Amygdala (tissue), 56 donors: ENCODE measurements at regions not wholly inside any gene's neighbourhood (a gene's known extent, or its start where the extent isn't known, plus 50 kb on each side); places are given as distances from the start of the nearest gene placed in this dataset.
A peak's percentile ranks its signal among the peaks of the same experiment; 100 is the strongest.

Source experiments
- DNase-seq, 56 donors: peaks; one replicate each; lab custom pipeline; 2025; lab: John Stamatoyannopoulos, UW

- no peak for DNase-seq
These were observed 293.4 kb upstream of the GBE1 start for GRCh38 chr3:82054849-82055248.

GRCh38 chr3:82053236-82053635, 291.8 kb upstream of the GBE1 start:
- DNase-seq = no peak

- no peak for DNase-seq
These were observed 288.9 kb upstream of the GBE1 start for GRCh38 chr3:82050382-82050781.

- no peak for DNase-seq
These were observed 287.3 kb upstream of the GBE1 start for GRCh38 chr3:82048711-82049110.

GRCh38 chr3:82044930-82045705, 283.7 kb upstream of the GBE1 start:
- no peak for DNase-seq

GRCh38 chr3:82038556-82038955, 277.1 kb upstream of the GBE1 start:
- DNase-seq = no peak

DNA sequence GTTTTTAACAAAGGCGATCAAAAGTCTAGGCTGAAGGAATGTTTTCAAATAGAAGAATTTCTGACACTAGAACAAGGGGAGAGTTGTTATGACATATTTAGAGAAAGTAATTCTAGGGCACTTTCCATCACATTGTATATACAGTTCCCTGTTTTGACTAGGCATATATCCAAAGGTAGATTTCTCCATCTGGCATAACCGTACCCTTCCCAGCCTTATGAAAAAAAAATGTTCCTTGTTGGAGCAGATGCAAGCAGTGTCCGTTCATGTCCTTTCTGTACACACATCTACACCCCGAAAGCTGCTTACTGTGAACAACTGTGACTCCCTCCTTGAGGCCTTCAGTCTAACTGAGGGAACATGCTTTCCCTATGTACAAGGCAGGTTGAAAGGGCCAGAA, 271.7 kb upstream of the GBE1 start:
- DNase-seq = no peak

GRCh38 chr3:82031596-82031995, 270.2 kb upstream of the GBE1 start:
- DNase-seq = peak in 1 of 56 donors; percentile 0

DNA sequence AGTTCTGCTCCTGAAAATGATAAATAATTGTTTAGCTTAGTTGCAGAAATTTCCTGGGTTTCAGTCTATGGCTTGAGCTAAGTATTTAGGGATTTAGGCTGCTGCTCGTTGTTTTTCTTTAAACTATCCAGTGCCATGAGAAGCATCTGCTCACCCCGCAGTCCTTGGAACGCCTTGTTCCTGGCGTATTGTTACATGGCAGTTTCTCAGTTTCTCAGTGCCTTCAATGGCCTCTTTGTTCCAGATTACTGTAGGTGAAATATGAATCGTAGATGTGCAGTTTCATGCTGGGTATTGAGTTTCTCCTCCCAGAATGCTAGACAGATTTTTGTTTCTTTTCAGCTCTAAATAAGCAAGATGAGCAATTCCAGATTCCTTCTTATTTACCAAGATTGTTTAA, 269.5 kb upstream of the GBE1 start:
- DNase-seq = peak in 2 of 56 donors; percentile 1 to 3

DNA sequence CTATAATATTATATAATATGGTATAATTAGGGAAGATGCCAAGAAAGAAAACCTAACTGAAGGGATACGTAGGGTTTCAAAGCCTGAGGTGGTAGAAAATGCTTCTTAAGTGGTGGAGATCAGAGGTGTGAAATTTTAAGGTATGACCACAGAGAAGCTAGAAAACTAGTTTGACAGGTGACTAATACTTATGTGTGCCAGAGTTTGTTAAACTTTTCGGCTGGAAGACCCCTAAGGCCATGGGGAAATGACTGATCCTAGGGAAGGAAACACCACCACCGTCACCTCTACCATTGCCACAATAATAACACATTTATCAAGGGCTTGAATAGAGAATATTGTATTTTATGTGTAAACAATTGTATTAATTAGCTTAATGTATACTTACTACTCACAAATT, 261.4 kb upstream of the GBE1 start:
- DNase-seq = no peak

DNA sequence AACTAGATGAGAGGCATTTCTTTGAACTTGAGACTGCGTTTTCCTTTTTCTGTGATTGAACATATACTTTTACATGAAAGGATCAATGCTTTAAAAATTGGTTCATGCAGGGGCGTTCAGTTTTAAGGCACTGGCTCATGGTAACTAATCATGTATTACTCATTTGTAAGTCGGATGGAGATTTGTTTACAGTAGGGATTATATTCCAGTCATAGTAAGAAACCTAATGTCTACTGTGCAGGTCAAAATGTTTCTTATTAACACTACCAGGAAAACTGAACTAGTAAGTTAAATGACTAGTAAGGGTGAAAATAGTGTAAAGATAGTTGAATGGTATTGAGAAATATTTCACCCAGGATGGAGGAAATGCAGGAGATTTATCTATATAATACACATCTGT, 258.8 kb upstream of the GBE1 start:
- no peak for DNase-seq

- DNase-seq = no peak
These were observed 253.8 kb upstream of the GBE1 start for GRCh38 chr3:82015241-82015640.

DNA sequence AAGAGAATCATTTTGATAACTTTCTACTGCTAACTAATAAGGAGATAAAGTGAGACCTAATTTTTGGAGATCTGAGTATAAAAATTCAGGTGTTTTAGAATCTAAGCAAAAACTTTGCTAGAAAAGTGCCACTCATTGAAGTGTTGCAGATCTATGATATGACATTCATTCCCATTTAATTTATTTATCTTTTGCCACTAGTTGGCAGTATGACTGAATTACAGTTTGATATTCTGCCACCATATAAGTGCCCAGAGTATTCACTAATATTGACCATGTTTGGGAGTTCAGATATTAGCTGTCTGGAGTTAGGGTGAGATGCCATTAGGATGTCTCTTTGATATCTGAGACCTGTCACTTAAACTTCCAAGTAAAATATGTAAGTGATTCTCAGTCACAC, 251.3 kb upstream of the GBE1 start:
- no peak for DNase-seq

- no peak for DNase-seq
These were observed 249.9 kb upstream of the GBE1 start for GRCh38 chr3:82011336-82011735.

DNA sequence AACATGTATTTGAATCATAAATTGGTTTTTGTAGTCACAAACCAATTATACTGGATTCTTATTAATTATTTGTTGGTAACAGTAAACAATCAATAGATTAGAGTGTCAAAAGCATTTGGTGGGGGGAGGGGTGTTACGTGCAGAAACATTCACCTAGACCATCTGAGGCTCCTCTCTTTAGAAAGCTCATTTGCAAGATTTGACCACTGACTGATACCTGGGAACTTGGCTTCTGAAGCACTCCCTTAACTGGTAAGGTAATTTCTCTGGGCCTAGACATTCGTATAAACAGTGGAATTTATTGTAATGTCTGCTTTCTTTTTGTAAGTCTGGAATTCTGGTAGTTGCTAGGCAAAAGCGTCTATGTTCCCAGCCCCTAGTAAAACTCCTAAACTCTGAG, 243.8 kb upstream of the GBE1 start:
- DNase-seq = no peak

DNA sequence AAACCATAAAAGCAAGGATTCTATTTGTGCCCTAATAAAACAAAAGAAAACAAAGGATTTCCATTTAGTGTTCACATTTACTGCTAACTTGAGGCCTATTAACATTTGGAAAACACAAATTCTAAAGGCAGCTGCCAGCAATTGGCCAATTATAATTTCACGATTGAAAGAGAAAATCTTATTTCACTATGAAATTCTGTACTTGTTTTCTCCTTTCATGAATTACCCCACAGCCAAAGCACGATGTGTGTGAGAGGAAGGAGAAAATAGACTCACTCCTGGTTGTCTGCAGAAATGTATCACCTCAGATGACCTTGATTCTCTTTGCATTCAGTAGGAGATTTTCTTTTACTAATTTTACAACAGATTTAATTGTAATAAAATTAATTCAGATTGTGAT, 242.8 kb upstream of the GBE1 start:
- no peak for DNase-seq

GRCh38 chr3:82002986-82003642, 241.7 kb upstream of the GBE1 start:
- DNase-seq = peak in 1 of 56 donors; percentile 10

DNA sequence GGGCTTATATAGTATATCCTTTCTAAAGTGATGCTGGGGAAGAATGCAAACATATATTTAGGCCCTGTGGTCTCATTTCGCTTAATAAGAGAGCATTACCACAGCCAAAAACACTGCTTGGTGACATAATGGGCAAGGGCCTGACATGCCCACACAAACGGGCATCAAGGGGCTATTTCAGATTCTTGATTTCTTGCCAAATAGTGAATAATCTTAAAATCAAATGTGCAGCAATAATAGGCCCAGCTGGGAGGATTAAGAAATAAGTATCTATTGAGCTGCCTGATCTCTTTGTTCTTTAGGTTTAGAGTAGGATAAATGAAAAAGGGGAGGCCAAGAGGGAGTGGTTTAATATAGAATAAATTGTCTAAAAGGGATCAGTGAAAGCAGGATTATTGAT, 241.0 kb upstream of the GBE1 start:
- no peak for DNase-seq

- DNase-seq = no peak
These were observed 240.0 kb upstream of the GBE1 start for GRCh38 chr3:82001276-82001923.

DNA sequence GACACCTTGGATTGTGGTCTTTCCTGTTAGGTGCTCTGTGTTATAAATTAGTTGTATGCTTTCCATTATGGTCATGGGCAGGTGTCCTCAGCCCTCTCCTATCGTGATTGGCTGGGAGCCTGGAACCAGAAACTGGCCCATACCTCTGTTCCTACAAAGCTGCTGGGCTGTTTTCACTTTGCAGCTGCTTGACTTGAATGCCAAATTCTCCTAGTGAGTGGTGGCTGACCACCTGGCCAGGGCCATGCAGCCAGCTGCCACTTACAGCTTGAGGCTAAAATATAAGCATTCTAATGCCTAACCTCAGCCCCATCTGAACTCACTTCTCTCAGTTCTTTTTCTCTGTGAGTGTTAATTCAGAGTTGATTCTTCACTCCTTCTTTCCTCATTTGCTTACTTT, 239.3 kb upstream of the GBE1 start:
- peak in 3 of 56 donors; percentile 2 to 6 (median 4) for DNase-seq

DNA sequence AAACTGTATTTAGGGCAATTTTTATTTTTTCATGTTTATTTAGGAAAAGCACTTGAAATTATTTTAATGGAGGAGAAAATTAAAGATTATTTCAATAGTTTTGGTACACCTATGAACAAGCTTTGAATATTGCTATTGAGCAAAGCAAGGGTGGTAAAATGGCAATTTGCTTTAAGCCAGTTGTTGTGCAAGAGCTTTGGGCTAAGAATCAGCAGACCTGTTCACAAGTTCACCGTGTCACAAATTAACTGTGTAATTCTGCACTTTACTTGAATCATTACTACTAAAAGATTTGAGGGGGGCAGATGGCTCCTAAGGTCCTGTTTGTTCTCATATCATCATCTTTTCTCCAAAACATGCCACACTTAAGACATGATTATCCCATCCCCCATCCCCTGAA, 238.9 kb upstream of the GBE1 start:
- DNase-seq = no peak

GRCh38 chr3:81998907-81999306, 237.5 kb upstream of the GBE1 start:
- DNase-seq = no peak
